ENCODE measurements at regions not wholly inside any gene's neighbourhood (a gene's known extent, or its start where the extent isn't known, plus 50 kb on each side); places are given as distances from the start of the nearest gene placed in this dataset.
A peak's percentile ranks its signal among the peaks of the same experiment; 100 is the strongest.

DNA sequence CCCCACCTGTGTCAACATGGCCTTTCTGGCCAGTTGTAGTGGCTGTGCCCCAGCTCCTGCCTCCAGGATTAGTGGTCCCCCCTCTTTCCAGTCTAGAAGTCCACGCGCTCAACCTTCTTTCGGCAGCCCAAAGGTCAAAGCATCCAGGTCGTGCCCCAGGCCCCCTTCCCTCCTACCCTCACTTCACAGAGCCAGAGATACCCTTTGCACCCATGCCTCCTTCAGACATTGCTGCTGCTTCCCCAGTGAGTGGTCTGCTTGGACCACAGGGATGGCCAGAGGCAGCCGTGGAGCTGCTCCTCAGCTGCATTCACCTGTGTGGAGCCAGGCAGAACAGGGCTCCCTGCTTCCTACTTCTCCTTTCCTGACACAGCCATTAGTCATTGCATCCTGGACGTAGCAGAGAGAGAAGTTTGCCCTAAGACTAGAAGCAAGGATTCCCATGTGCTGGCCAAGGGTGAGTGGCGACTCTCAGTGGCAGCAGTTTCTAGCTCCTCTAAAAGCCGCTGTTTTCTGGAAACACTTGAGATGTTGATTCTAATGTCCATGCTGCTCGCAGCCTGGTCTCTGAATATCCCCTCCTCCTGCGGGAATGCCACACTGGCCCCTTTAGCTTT lies 243.1 kb upstream of the SHH start:
- ChIA-PET CTCF (no interaction called here), POLR2A (no interaction called here)
- BruUV-seq (replicated peaks): no TSS peak
- Histone ChIP-seq H3K27ac (ENCODE audit: low read length) (no peak overlapping the region), H3K4me1 (ENCODE audit: control insufficient read depth, insufficient read depth, low read length) (no peaks in the 10 kb centered on the region), H3K36me3 (ENCODE audit: control insufficient read depth, insufficient read depth, low read length) (no peaks in the 10 kb centered on the region), H3K4me3 (ENCODE audit: low read depth in 2 of 2, low read length in 2 of 2) (no peak overlapping the region), H3K9me3 (ENCODE audit: control insufficient read depth, insufficient read depth, low read depth, low read length) (no peaks in the 10 kb centered on the region), H3K27me3 (ENCODE audit: control insufficient read depth, insufficient read depth, low read length) (no peaks in the 10 kb centered on the region)
- intact Hi-C loops (cut with micrococcal nuclease; ENCODE audit: unreplicated experiment): no loop called here
- peak; percentile 71; the same call in 1 of the 2 replicates for ATAC-seq
- in situ Hi-C loops (cut with HindIII; ENCODE audit: low pct_unique_long_range_greater_than_20kb, low sequenced_read_pairs): no loop called here
- TF ChIP-seq POLR2AphosphoS5 (IDR thresholded peaks at IDR 0.05; ENCODE audit: low read depth, low read length) (no peak), SIN3A (IDR thresholded peaks at IDR 0.05; ENCODE audit: borderline replicate concordance, insufficient read depth, low read depth, low read length) (no peak)
- TF ChIP-seq, protein P1, sequence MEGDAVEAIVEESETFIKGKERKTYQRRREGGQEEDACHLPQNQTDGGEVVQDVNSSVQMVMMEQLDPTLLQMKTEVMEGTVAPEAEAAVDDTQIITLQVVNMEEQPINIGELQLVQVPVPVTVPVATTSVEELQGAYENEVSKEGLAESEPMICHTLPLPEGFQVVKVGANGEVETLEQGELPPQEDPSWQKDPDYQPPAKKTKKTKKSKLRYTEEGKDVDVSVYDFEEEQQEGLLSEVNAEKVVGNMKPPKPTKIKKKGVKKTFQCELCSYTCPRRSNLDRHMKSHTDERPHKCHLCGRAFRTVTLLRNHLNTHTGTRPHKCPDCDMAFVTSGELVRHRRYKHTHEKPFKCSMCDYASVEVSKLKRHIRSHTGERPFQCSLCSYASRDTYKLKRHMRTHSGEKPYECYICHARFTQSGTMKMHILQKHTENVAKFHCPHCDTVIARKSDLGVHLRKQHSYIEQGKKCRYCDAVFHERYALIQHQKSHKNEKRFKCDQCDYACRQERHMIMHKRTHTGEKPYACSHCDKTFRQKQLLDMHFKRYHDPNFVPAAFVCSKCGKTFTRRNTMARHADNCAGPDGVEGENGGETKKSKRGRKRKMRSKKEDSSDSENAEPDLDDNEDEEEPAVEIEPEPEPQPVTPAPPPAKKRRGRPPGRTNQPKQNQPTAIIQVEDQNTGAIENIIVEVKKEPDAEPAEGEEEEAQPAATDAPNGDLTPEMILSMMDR (IDR thresholded peaks at IDR 0.05): no peak
- TF ChIP-seq, protein P2, sequence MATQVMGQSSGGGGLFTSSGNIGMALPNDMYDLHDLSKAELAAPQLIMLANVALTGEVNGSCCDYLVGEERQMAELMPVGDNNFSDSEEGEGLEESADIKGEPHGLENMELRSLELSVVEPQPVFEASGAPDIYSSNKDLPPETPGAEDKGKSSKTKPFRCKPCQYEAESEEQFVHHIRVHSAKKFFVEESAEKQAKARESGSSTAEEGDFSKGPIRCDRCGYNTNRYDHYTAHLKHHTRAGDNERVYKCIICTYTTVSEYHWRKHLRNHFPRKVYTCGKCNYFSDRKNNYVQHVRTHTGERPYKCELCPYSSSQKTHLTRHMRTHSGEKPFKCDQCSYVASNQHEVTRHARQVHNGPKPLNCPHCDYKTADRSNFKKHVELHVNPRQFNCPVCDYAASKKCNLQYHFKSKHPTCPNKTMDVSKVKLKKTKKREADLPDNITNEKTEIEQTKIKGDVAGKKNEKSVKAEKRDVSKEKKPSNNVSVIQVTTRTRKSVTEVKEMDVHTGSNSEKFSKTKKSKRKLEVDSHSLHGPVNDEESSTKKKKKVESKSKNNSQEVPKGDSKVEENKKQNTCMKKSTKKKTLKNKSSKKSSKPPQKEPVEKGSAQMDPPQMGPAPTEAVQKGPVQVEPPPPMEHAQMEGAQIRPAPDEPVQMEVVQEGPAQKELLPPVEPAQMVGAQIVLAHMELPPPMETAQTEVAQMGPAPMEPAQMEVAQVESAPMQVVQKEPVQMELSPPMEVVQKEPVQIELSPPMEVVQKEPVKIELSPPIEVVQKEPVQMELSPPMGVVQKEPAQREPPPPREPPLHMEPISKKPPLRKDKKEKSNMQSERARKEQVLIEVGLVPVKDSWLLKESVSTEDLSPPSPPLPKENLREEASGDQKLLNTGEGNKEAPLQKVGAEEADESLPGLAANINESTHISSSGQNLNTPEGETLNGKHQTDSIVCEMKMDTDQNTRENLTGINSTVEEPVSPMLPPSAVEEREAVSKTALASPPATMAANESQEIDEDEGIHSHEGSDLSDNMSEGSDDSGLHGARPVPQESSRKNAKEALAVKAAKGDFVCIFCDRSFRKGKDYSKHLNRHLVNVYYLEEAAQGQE (IDR thresholded peaks at IDR 0.05; ENCODE audit: insufficient read depth in 1 of 2, low read depth in 2 of 2, low read length in 1 of 2): no peak
- peak; percentile 36 for DNase-seq (ENCODE audit: low read depth, low spot score)

DNA sequence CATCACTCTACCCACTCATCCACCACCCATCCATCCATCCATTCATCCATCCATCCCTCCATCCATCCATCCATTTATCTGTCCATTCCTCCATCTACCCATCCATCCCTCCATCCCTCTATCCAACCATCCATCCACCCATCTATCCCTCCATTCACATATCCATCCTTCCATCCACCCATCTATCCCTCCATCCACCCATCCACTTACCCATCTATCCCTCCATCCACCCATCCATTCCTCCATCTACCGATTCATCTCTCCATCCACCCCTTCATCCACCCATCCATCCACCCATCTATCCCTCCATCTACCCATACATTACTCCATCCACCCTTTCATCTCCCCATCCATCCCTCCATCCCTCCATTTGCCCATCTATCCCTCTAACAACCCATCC lies 239.6 kb upstream of the SHH start:
- intact Hi-C loops (cut with micrococcal nuclease; ENCODE audit: unreplicated experiment) (no loop called here), in situ Hi-C loops (cut with HindIII; ENCODE audit: low pct_unique_long_range_greater_than_20kb, low sequenced_read_pairs) (no loop called here)
- no peaks in the 10 kb centered on the region for H3K27me3 ChIP-seq (ENCODE audit: control insufficient read depth, insufficient read depth, low read length)
- BruUV-seq (replicated peaks): no TSS peak
- ATAC-seq: no peak
- ChIA-PET CTCF (no interaction called here), POLR2A (no interaction called here)
- H3K4me1 ChIP-seq (ENCODE audit: control insufficient read depth, insufficient read depth, low read length): no peaks in the 10 kb centered on the region
- DNase-seq (ENCODE audit: low read depth, low spot score): no peak
- H3K9me3 ChIP-seq (ENCODE audit: control insufficient read depth, insufficient read depth, low read depth, low read length): no peaks in the 10 kb centered on the region
- H3K4me3 ChIP-seq (ENCODE audit: low read depth in 2 of 2, low read length in 2 of 2): no peak overlapping the region
- no peaks in the 10 kb centered on the region for H3K36me3 ChIP-seq (ENCODE audit: control insufficient read depth, insufficient read depth, low read length)
- TF ChIP-seq POLR2AphosphoS5 (IDR thresholded peaks at IDR 0.05; ENCODE audit: low read depth, low read length) (no peak), SIN3A (IDR thresholded peaks at IDR 0.05; ENCODE audit: borderline replicate concordance, insufficient read depth, low read depth, low read length) (no peak), TCF7L2 (IDR thresholded peaks at IDR 0.05; ENCODE audit: low read depth, low read length) (no peak)
- TF ChIP-seq, protein P2 (IDR thresholded peaks at IDR 0.05; ENCODE audit: insufficient read depth in 1 of 2, low read depth in 2 of 2, low read length in 1 of 2): no peak
- TF ChIP-seq, protein P1 (IDR thresholded peaks at IDR 0.05): no peak
- no peak overlapping the region for H3K27ac ChIP-seq (ENCODE audit: low read length)

Measured in Panc1 (cell line).